Urothelium cell line (cell line): ENCODE measurements at regions not wholly inside any gene's neighbourhood (a gene's known extent, or its start where the extent isn't known, plus 50 kb on each side); places are given as distances from the start of the nearest gene placed in this dataset.
A peak's percentile ranks its signal among the peaks of the same experiment; 100 is the strongest.
"Not testable (repeated sequence)": the region's sequence is repeated elsewhere in the genome, so short reads cannot be mapped to it uniquely, and the experiment has no call there.

Experiments used
- DNase-seq: peaks from one replicate; pipeline ENCODE4 v3.0.0; 2011; ENCODE audit warnings: low spot score, mixed read lengths
- FAIRE-seq: peaks from 2 replicates; lab custom pipeline; 2011; peaks lifted over from hg19 to GRCh38; lab: Jason Lieb, UNC

GRCh38 chr17:21470422-21470821 lies 94.3 kb downstream of the KCNJ12 start:
- DNase-seq, FAIRE-seq: not testable (repeated sequence)

GRCh38 chr17:21470861-21471260 lies 94.7 kb downstream of the KCNJ12 start:
- FAIRE-seq (no peak), DNase-seq (no peak)

GRCh38 chr17:21474815-21475214 lies 98.7 kb downstream of the KCNJ12 start:
- DNase-seq, result no peak
- FAIRE-seq, result no peak

GRCh38 chr17:21475571-21475970 lies 99.4 kb downstream of the KCNJ12 start:
- no peak for FAIRE-seq
- DNase-seq, result no peak

GRCh38 chr17:21476867-21477266 lies 100.7 kb downstream of the KCNJ12 start:
- no peak for DNase-seq
- no peak for FAIRE-seq

GRCh38 chr17:21482189-21482865 lies 106.2 kb downstream of the KCNJ12 start:
- DNase-seq (no peak), FAIRE-seq (no peak)

GRCh38 chr17:21488043-21488442 lies 111.9 kb downstream of the KCNJ12 start:
- not testable (repeated sequence) for DNase-seq, FAIRE-seq

- DNase-seq (no peak), FAIRE-seq (no peak)
Measured at GRCh38 chr17:21493993-21494392, 117.8 kb downstream of the KCNJ12 start.

- FAIRE-seq (no peak), DNase-seq (no peak)
Measured at GRCh38 chr17:21495281-21495680, 119.1 kb downstream of the KCNJ12 start.

GRCh38 chr17:21500064-21500463 lies 123.9 kb downstream of the KCNJ12 start:
- FAIRE-seq, result no peak
- DNase-seq, result no peak

- not testable (repeated sequence) for DNase-seq
- peak; percentile 71 for FAIRE-seq
Measured at GRCh38 chr17:21501927-21502700, 126.0 kb downstream of the KCNJ12 start.

- no peak for DNase-seq
Measured at GRCh38 chr17:21505819-21506815, 130.0 kb downstream of the KCNJ12 start.

GRCh38 chr17:21507806-21508205 lies 131.6 kb downstream of the KCNJ12 start:
- FAIRE-seq, result peak; percentile 82
- DNase-seq, result not testable (repeated sequence)

More at GRCh38 chr17:21505819-21506815, 130.0 kb downstream of the KCNJ12 start:
- FAIRE-seq, result peak; percentile 87

- DNase-seq (no peak), FAIRE-seq (no peak)
Measured at GRCh38 chr17:21508211-21508610, 132.1 kb downstream of the KCNJ12 start.

- not testable (repeated sequence) for FAIRE-seq, DNase-seq
Measured at GRCh38 chr17:21509356-21509755, 133.2 kb downstream of the KCNJ12 start.

GRCh38 chr17:21510686-21511362 lies 134.7 kb downstream of the KCNJ12 start:
- no peak for DNase-seq
- peak; percentile 77 for FAIRE-seq

- FAIRE-seq, result peak; percentile 97
- DNase-seq, result peak; percentile 89
Measured at GRCh38 chr17:21511363-21512195, 135.4 kb downstream of the KCNJ12 start.

- DNase-seq (no peak), FAIRE-seq (no peak)
Measured at GRCh38 chr17:21512307-21513011, 136.3 kb downstream of the KCNJ12 start.
